Stomach smooth muscle (tissue), 2 donors: ENCODE measurements at regions not wholly inside any gene's neighbourhood (a gene's known extent, or its start where the extent isn't known, plus 50 kb on each side); places are given as distances from the start of the nearest gene placed in this dataset.

Experiments
- H3K27ac ChIP-seq: one replicate; pipeline ENCODE4 v1.7.0; 2013; ENCODE audit warnings: mild to moderate bottlenecking, low read length, inconsistent platforms
- H3K27me3 ChIP-seq, 2 donors: one replicate each; pipeline ENCODE4 v1.7.0; 2013; ENCODE audit warnings: low read length in 2 of 2; ENCODE audit not compliant: insufficient read depth in 2 of 2, control insufficient read depth in 1 of 2
- H3K36me3 ChIP-seq, 2 donors: one replicate each; pipeline ENCODE4 v1.7.0; 2013; ENCODE audit warnings: low read length in 2 of 2; ENCODE audit not compliant: control insufficient read depth in 2 of 2, insufficient read depth in 2 of 2
- H3K4me1 ChIP-seq: one replicate; pipeline ENCODE4 v1.7.0; 2013; ENCODE audit warnings: low read length; ENCODE audit not compliant: control insufficient read depth, insufficient read depth
- H3K4me3 ChIP-seq, 2 donors: one replicate each; pipeline ENCODE4 v1.7.0; 2013; ENCODE audit warnings: low read length in 2 of 2
- H3K9ac ChIP-seq, 2 donors: one replicate each; pipeline ENCODE4 v1.7.0; 2013; ENCODE audit warnings: low read length in 2 of 2, mild to moderate bottlenecking in 1 of 2
- H3K9me3 ChIP-seq, 2 donors: one replicate each; pipeline ENCODE4 v1.7.0; 2013; ENCODE audit warnings: low read length in 2 of 2; ENCODE audit not compliant: control insufficient read depth in 2 of 2
- donor health status: healthy.
- donor health status: Pancreatic carcinoma.

GRCh38 chr2:62291052-62291451, 95.1 kb downstream of the B3GNT2 start:
- no peaks in the 10 kb centered on the region for H3K9me3 ChIP-seq
- no peak overlapping the region for H3K9ac ChIP-seq
- H3K36me3 ChIP-seq = no peaks in the 10 kb centered on the region
- H3K4me3 ChIP-seq = no peak overlapping the region
- H3K27ac ChIP-seq = no peak overlapping the region
- no peaks in the 10 kb centered on the region for H3K27me3 ChIP-seq
- H3K4me1 ChIP-seq = peaks cover 27% of the 10 kb centered on the region

GRCh38 chr2:62287899-62288880, 92.3 kb downstream of the B3GNT2 start:
- H3K4me3 ChIP-seq = no peak overlapping the region
- H3K36me3 ChIP-seq = no peaks in the 10 kb centered on the region
- H3K27ac ChIP-seq = no peak overlapping the region

GRCh38 chr2:62287282-62287681, 91.4 kb downstream of the B3GNT2 start:
- H3K4me1 ChIP-seq = peaks cover 8% of the 10 kb centered on the region
- H3K4me3 ChIP-seq = no peak overlapping the region
- H3K9me3 ChIP-seq = peaks cover 2 to 8% of the 10 kb centered on the region in 2 donors
- no peak overlapping the region for H3K9ac ChIP-seq
- H3K36me3 ChIP-seq = no peaks in the 10 kb centered on the region
- no peaks in the 10 kb centered on the region for H3K27me3 ChIP-seq
- no peak overlapping the region for H3K27ac ChIP-seq

More at GRCh38 chr2:62287899-62288880, 92.3 kb downstream of the B3GNT2 start:
- H3K9me3 ChIP-seq = peaks cover 2 to 8% of the 10 kb centered on the region in 2 donors
- no peak overlapping the region for H3K9ac ChIP-seq
- H3K4me1 ChIP-seq = peaks cover 17% of the 10 kb centered on the region
- H3K27me3 ChIP-seq = no peaks in the 10 kb centered on the region

- H3K4me3 ChIP-seq = no peak overlapping the region
- H3K4me1 ChIP-seq = peaks cover 3% of the 10 kb centered on the region
- no peaks in the 10 kb centered on the region for H3K36me3 ChIP-seq
- H3K27ac ChIP-seq = no peak overlapping the region
- peaks cover 2 to 8% of the 10 kb centered on the region in 2 donors for H3K9me3 ChIP-seq
- no peaks in the 10 kb centered on the region for H3K27me3 ChIP-seq
- H3K9ac ChIP-seq = no peak overlapping the region
Observed at GRCh38 chr2:62286089-62286785, 90.3 kb downstream of the B3GNT2 start.

- no peaks in the 10 kb centered on the region for H3K36me3 ChIP-seq
- peaks cover 2 to 8% of the 10 kb centered on the region in 2 donors for H3K9me3 ChIP-seq
- no peaks in the 10 kb centered on the region for H3K27me3 ChIP-seq
- H3K4me3 ChIP-seq = no peak overlapping the region
- no peak overlapping the region for H3K9ac ChIP-seq
- H3K27ac ChIP-seq = no peak overlapping the region
- H3K4me1 ChIP-seq = peaks cover 3% of the 10 kb centered on the region
Observed at GRCh38 chr2:62284980-62285379, 89.1 kb downstream of the B3GNT2 start.

- Histone ChIP-seq H3K27me3 (no peaks in the 10 kb centered on the region), H3K4me3 (no peak overlapping the region), H3K27ac (no peak overlapping the region), H3K9me3 (peaks cover 2 to 8% of the 10 kb centered on the region in 2 donors), H3K4me1 (peaks cover 3% of the 10 kb centered on the region), H3K9ac (no peak overlapping the region), H3K36me3 (no peaks in the 10 kb centered on the region)
Observed at GRCh38 chr2:62284471-62284870, 88.6 kb downstream of the B3GNT2 start.

- Histone ChIP-seq H3K36me3 (no peaks in the 10 kb centered on the region), H3K4me1 (peaks cover 3% of the 10 kb centered on the region), H3K27me3 (no peaks in the 10 kb centered on the region), H3K4me3 (no peak overlapping the region), H3K9me3 (peaks cover 2 to 8% of the 10 kb centered on the region in 2 donors), H3K27ac (no peak overlapping the region), H3K9ac (no peak overlapping the region)
Observed at GRCh38 chr2:62283147-62283546, 87.2 kb downstream of the B3GNT2 start.

GRCh38 chr2:62281663-62282062, 85.7 kb downstream of the B3GNT2 start:
- Histone ChIP-seq H3K9me3 (peaks cover 2 to 8% of the 10 kb centered on the region in 2 donors), H3K4me1 (no peaks in the 10 kb centered on the region), H3K4me3 (no peak overlapping the region), H3K36me3 (no peaks in the 10 kb centered on the region), H3K9ac (no peak overlapping the region), H3K27me3 (no peaks in the 10 kb centered on the region), H3K27ac (no peak overlapping the region)

- Histone ChIP-seq H3K27me3 (no peaks in the 10 kb centered on the region), H3K4me1 (no peaks in the 10 kb centered on the region), H3K4me3 (no peak overlapping the region), H3K36me3 (no peaks in the 10 kb centered on the region), H3K9ac (no peak overlapping the region), H3K9me3 (no peaks in the 10 kb centered on the region), H3K27ac (no peak overlapping the region)
Observed at GRCh38 chr2:62277688-62278087, 81.8 kb downstream of the B3GNT2 start.
